Neutrophil (primary cell): ENCODE measurements at regions not wholly inside any gene's neighbourhood (a gene's known extent, or its start where the extent isn't known, plus 50 kb on each side); places are given as distances from the start of the nearest gene placed in this dataset.

Experiments
- H3K27ac ChIP-seq: fragments of 200-600 bp; sonication (generic); 2 replicates; pipeline ENCODE4 v1.5.1; 2016; ENCODE audit warnings: mild to moderate bottlenecking, moderate library complexity
- H3K27me3 ChIP-seq: fragments of 200-600 bp; sonication (generic); 2 replicates; pipeline ENCODE4 v1.6.0; 2016; ENCODE audit warnings: mild to moderate bottlenecking
- H3K36me3 ChIP-seq: fragments of 200-600 bp; sonication (generic); 2 replicates; pipeline ENCODE4 v1.5.1; 2017
- H3K4me1 ChIP-seq, 2 experiments: fragments of 200-600 bp in 1 of 2; sonication (generic) in 1 of 2; 1 replicate in 1 of 2; 2 replicates in 1 of 2; pipeline versions ENCODE4 v1.5.1 to v1.6.1; 2013 to 2016; ENCODE audit warnings: low read depth in 1 of 2, low read length in 1 of 2, mild to moderate bottlenecking in 1 of 2, moderate library complexity in 1 of 2; ENCODE audit not compliant: control insufficient read depth in 1 of 2, insufficient read depth in 1 of 2
- H3K4me3 ChIP-seq, 2 experiments: fragments of 200-600 bp in 1 of 2; sonication (generic) in 1 of 2; 1 replicate in 1 of 2; 2 replicates in 1 of 2; pipeline ENCODE4 v1.5.1; 2013 to 2016; ENCODE audit warnings: low read depth in 1 of 2, low read length in 1 of 2, mild to moderate bottlenecking in 1 of 2, moderate library complexity in 1 of 2
- H3K9me3 ChIP-seq: fragments of 200-600 bp; sonication (generic); 2 replicates; pipeline ENCODE4 v1.5.1; 2016
- CTCF ChIP-seq: fragments of 200-600 bp; sonication (generic); IDR thresholded peaks from 2 replicates; pipeline ENCODE4 v1.5.1; 2016; ENCODE audit warnings: antibody characterized with exemption

GRCh38 chr12:107474639-107475539, 210.7 kb upstream of the PWP1 start:
- Histone ChIP-seq H3K4me1 (no peaks in the 10 kb centered on the region), H3K27me3 (no peaks in the 10 kb centered on the region)

GRCh38 chr12:107475900-107476299, 209.7 kb upstream of the PWP1 start:
- Histone ChIP-seq H3K4me1 (no peaks in the 10 kb centered on the region), H3K9me3 (no peaks in the 10 kb centered on the region), H3K27me3 (no peaks in the 10 kb centered on the region), H3K27ac (no peak overlapping the region), H3K4me3 (no peak overlapping the region), H3K36me3 (no peaks in the 10 kb centered on the region)
- no peak for TF ChIP-seq CTCF

More at GRCh38 chr12:107474639-107475539, 210.7 kb upstream of the PWP1 start:
- Histone ChIP-seq H3K4me3 (no peak overlapping the region), H3K9me3 (no peaks in the 10 kb centered on the region), H3K27ac (no peak overlapping the region), H3K36me3 (no peaks in the 10 kb centered on the region)
- no peak for TF ChIP-seq CTCF

- H3K36me3 ChIP-seq: no peaks in the 10 kb centered on the region
- H3K27me3 ChIP-seq: no peaks in the 10 kb centered on the region
- no peak overlapping the region for H3K27ac ChIP-seq
- no peaks in the 10 kb centered on the region for H3K4me1 ChIP-seq
- no peaks in the 10 kb centered on the region for H3K9me3 ChIP-seq
- no peak for TF ChIP-seq CTCF
- no peak overlapping the region for H3K4me3 ChIP-seq
Measured at GRCh38 chr12:107477018-107477417, 208.6 kb upstream of the PWP1 start.

- H3K4me1 ChIP-seq: no peaks in the 10 kb centered on the region
- no peaks in the 10 kb centered on the region for H3K27me3 ChIP-seq
- TF ChIP-seq CTCF: no peak
- no peaks in the 10 kb centered on the region for H3K9me3 ChIP-seq
- no peaks in the 10 kb centered on the region for H3K36me3 ChIP-seq
- H3K4me3 ChIP-seq: no peak overlapping the region
- no peak overlapping the region for H3K27ac ChIP-seq
Measured at GRCh38 chr12:107477947-107478610, 207.5 kb upstream of the PWP1 start.

- H3K27me3 ChIP-seq: no peaks in the 10 kb centered on the region
- H3K4me1 ChIP-seq: no peaks in the 10 kb centered on the region
- H3K36me3 ChIP-seq: no peaks in the 10 kb centered on the region
- no peak for TF ChIP-seq CTCF
- H3K27ac ChIP-seq: no peak overlapping the region
- no peaks in the 10 kb centered on the region for H3K9me3 ChIP-seq
- no peak overlapping the region for H3K4me3 ChIP-seq
Measured at GRCh38 chr12:107478881-107479280, 206.7 kb upstream of the PWP1 start.
